ENCODE measurements at regions not wholly inside any gene's neighbourhood (a gene's known extent, or its start where the extent isn't known, plus 50 kb on each side); places are given as distances from the start of the nearest gene placed in this dataset.

DNA sequence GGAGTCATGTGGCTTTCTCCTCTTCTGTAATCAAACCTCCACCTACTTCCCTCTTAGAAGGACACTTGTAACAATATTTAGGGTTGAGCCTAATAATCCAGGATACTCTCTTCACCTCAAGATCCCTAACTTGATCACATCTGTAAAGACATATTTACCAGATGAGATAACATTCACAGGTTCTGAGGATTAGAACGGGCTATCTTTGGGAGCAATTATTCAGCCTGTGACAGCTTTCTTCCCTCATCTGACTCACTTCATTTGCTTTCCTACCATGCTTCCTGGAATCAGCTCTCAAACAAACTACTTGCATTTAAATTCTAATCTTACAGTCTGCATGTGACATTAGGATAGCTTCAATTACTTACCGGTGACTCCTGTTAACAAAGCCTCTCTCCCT is 133.5 kb upstream of the NDST3 start:
- Histone ChIP-seq H3K36me3 (ENCODE audit: control insufficient read depth, insufficient read depth, low read length) (no peaks in the 10 kb centered on the region), H3K27me3 (ENCODE audit: control insufficient read depth, insufficient read depth, low read length, poor library complexity, severe bottlenecking) (peaks cover 67% of the 10 kb centered on the region), H3K4me3 (ENCODE audit: low read length) (peak overlapping the region; percentile 58), H3K4me1 (ENCODE audit: control insufficient read depth, insufficient read depth, low read length) (peaks cover 23% of the 10 kb centered on the region), H3K9ac (ENCODE audit: extremely low read depth, low read length, poor library complexity, severe bottlenecking) (no peak overlapping the region), H3K27ac (ENCODE audit: low read depth, low read length) (no peak overlapping the region), H3K9me3 (ENCODE audit: control insufficient read depth, low read length) (no peaks in the 10 kb centered on the region)
- Mint-ChIP-seq H3K9me3 (no peaks in the 10 kb centered on the region), H3K4me3 (no peak overlapping the region), H3K27ac (no peak overlapping the region), H3K27me3 (ENCODE audit: insufficient read depth) (peaks cover 37% of the 10 kb centered on the region), H3K36me3 (ENCODE audit: low read depth) (no peaks in the 10 kb centered on the region), H3K4me1 (peaks cover 20% of the 10 kb centered on the region)
- no peak for DNase-seq
- TF ChIP-seq, protein P1, sequence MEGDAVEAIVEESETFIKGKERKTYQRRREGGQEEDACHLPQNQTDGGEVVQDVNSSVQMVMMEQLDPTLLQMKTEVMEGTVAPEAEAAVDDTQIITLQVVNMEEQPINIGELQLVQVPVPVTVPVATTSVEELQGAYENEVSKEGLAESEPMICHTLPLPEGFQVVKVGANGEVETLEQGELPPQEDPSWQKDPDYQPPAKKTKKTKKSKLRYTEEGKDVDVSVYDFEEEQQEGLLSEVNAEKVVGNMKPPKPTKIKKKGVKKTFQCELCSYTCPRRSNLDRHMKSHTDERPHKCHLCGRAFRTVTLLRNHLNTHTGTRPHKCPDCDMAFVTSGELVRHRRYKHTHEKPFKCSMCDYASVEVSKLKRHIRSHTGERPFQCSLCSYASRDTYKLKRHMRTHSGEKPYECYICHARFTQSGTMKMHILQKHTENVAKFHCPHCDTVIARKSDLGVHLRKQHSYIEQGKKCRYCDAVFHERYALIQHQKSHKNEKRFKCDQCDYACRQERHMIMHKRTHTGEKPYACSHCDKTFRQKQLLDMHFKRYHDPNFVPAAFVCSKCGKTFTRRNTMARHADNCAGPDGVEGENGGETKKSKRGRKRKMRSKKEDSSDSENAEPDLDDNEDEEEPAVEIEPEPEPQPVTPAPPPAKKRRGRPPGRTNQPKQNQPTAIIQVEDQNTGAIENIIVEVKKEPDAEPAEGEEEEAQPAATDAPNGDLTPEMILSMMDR (conservative IDR thresholded peaks at IDR 0.05), result no peak
- WGBS, 2 experiments (ENCODE audit: insufficient coverage in 1 of 2, insufficient read length in 1 of 2), result 0% methylated on average over 1 to 2 of the region's 2 CpGs

DNA sequence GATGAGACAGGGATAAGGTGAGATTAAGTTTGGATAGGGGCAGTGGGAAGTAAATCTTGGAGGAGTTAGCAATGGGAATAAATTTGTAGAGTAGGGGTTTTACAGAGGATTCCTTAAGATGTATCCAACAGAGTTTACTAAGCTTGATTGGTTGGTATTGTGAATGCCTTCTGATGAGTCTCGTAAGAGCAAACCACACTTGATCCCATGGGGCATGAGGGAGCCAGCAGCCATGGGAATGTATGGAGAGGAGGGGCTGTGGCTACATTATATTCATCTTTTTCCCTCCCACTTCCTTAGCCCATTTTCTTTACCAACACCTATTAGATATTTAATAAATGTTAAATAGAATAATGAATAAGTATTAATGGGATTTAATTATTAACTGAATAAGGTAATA is 126.6 kb upstream of the NDST3 start:
- Mint-ChIP-seq H3K27ac (no peak overlapping the region), H3K4me3 (no peak overlapping the region), H3K36me3 (ENCODE audit: low read depth) (no peaks in the 10 kb centered on the region), H3K27me3 (ENCODE audit: insufficient read depth) (peaks cover 21% of the 10 kb centered on the region), H3K9me3 (no peaks in the 10 kb centered on the region), H3K4me1 (peaks cover 18% of the 10 kb centered on the region)
- Histone ChIP-seq H3K9ac (ENCODE audit: extremely low read depth, low read length, poor library complexity, severe bottlenecking) (no peak overlapping the region), H3K27me3 (ENCODE audit: control insufficient read depth, insufficient read depth, low read length, poor library complexity, severe bottlenecking) (peaks cover 33% of the 10 kb centered on the region), H3K27ac (ENCODE audit: low read depth, low read length) (no peak overlapping the region), H3K9me3 (ENCODE audit: control insufficient read depth, low read length) (peaks cover 1% of the 10 kb centered on the region), H3K36me3 (ENCODE audit: control insufficient read depth, insufficient read depth, low read length) (no peaks in the 10 kb centered on the region), H3K4me1 (ENCODE audit: control insufficient read depth, insufficient read depth, low read length) (peaks cover 13% of the 10 kb centered on the region), H3K4me3 (ENCODE audit: low read length) (no peak overlapping the region)
- TF ChIP-seq, protein P1 (conservative IDR thresholded peaks at IDR 0.05), result no peak
- 100% methylated on average over 1 of the region's 1 CpG; no CpG with 5 or more reads in 1 of the 2 experiments for WGBS, 2 experiments (ENCODE audit: insufficient coverage in 1 of 2, insufficient read length in 1 of 2)
- no peak for DNase-seq

DNA sequence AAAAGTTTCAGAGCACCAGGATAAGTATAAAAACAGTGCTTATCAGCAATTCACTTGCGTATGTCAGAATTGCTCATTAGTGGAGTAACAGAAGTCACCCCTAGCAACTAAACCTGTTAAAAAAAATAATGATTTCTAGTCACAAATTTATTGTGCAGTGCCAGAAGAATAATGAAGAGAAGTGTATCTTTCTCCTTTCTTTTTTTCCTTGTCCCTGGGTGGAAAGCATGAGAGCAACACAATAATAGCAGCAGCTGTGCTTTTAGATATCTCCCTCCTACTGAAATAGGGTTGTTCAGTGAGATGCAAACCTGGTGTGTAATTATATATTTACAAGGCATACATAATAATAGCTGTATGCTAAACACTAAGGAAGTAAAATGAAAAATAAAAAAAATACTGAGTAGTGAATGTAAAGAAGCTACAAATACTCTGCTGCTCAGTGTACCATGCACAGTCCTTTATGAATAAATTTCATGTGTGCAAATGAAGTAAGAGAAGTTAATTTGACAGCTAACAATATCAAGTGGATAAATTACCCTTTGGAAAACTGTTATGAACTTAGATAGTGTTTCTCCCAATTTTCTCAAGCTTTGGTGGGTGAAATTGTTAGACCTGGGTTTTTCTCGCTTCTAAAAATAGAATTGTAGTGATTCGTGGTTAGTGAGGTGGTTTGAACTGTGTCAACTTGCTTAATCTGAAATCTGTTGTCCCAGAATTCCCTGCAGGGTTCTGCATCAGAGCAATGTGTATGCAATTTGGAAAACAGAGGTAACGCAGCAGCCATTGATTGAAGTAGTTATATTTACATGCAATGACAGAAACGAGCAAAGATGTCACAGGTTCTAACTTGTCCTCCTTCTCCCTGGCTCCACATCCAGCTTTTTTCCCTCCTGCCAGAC is 125.7 kb upstream of the NDST3 start:
- no peaks in the 10 kb centered on the region for H3K36me3 ChIP-seq (ENCODE audit: control insufficient read depth, insufficient read depth, low read length)
- H3K4me3 ChIP-seq (ENCODE audit: low read length), result no peak overlapping the region
- no peak overlapping the region for H3K4me3 Mint-ChIP-seq
- H3K4me1 ChIP-seq (ENCODE audit: control insufficient read depth, insufficient read depth, low read length), result peaks cover 13% of the 10 kb centered on the region
- peaks cover 18% of the 10 kb centered on the region for H3K4me1 Mint-ChIP-seq
- TF ChIP-seq, protein P1 (conservative IDR thresholded peaks at IDR 0.05), result no peak
- peak overlapping the region; percentile 50 for H3K27ac ChIP-seq (ENCODE audit: low read depth, low read length)
- H3K27me3 ChIP-seq (ENCODE audit: control insufficient read depth, insufficient read depth, low read length, poor library complexity, severe bottlenecking), result peaks cover 23% of the 10 kb centered on the region
- peaks cover 6% of the 10 kb centered on the region for H3K9me3 Mint-ChIP-seq
- WGBS, 2 experiments (ENCODE audit: insufficient coverage in 1 of 2, insufficient read length in 1 of 2), result 69 to 71% methylated on average over 3 to 5 of the region's 5 CpGs
- H3K27ac Mint-ChIP-seq, result no peak overlapping the region
- H3K36me3 Mint-ChIP-seq (ENCODE audit: low read depth), result no peaks in the 10 kb centered on the region
- H3K27me3 Mint-ChIP-seq (ENCODE audit: insufficient read depth), result peaks cover 23% of the 10 kb centered on the region
- H3K9me3 ChIP-seq (ENCODE audit: control insufficient read depth, low read length), result peaks cover 8% of the 10 kb centered on the region
- H3K9ac ChIP-seq (ENCODE audit: extremely low read depth, low read length, poor library complexity, severe bottlenecking), result no peak overlapping the region
- DNase-seq, result no peak
